Stomach (tissue), 8 donors: ENCODE measurements at regions not wholly inside any gene's neighbourhood (a gene's known extent, or its start where the extent isn't known, plus 50 kb on each side); places are given as distances from the start of the nearest gene placed in this dataset.

Source experiments
- DNase-seq, 2 donors: peaks; one replicate each; pipeline versions ENCODE4 v3.0.0 to v3.0.0-alpha.2; 2013 to 2019
- H3K27ac ChIP-seq, 5 donors: fragments of 200-600 bp in 4 of 5; sonication (generic) in 4 of 5; one replicate each; pipeline ENCODE4 v1.5.1; 2013 to 2019; ENCODE audit warnings: mild to moderate bottlenecking in 1 of 5, moderate library complexity in 1 of 5
- H3K27me3 ChIP-seq, 3 donors: fragments of 200-600 bp; sonication (generic); one replicate each; pipeline ENCODE4 v1.5.1; 2017 to 2019; ENCODE audit warnings: mixed run types in 1 of 3
- H3K36me3 ChIP-seq, 4 donors: fragments of 200-600 bp; sonication (generic); 1 replicate in 3 of 4; 2 replicates in 1 of 4; pipeline ENCODE4 v1.5.1; 2016 to 2019
- H3K4me1 ChIP-seq, 4 donors: fragments of 200-600 bp; sonication (generic); one replicate each; pipeline ENCODE4 v1.5.1; 2016 to 2019
- H3K4me3 ChIP-seq, 4 donors: fragments of 200-600 bp; sonication (generic) in 3 of 4; one replicate each; pipeline ENCODE4 v1.5.1; 2016 to 2019; ENCODE audit warnings: mild to moderate bottlenecking in 1 of 4
- H3K9me3 ChIP-seq, 4 donors: fragments of 200-600 bp; sonication (generic); one replicate each; pipeline ENCODE4 v1.5.1; 2016 to 2019
- CTCF ChIP-seq, 7 experiments: fragments of 450-650 bp in 4 of 7; fragments of 200-600 bp in 3 of 7; sonication (generic) in 3 of 7; IDR thresholded peaks; one replicate each; pipeline ENCODE4 v1.5.1; 2016 to 2019; ENCODE audit warnings: antibody characterized with exemption in 7 of 7, control low read depth in 2 of 7, mild to moderate bottlenecking in 1 of 7
- EP300 ChIP-seq: sonication (generic); formaldehyde crosslinking; IDR thresholded peaks from one replicate; pipeline ENCODE4 v1.6.1; 2017; ENCODE audit warnings: antibody characterized with exemption
- POLR2A ChIP-seq, 4 donors: fragments of 450-650 bp; IDR thresholded peaks; one replicate each; pipeline ENCODE4 v1.6.1; 2016; ENCODE audit warnings: antibody characterized with exemption in 4 of 4, control low read depth in 2 of 4, mild to moderate bottlenecking in 1 of 4, moderate library complexity in 1 of 4
- POLR2AphosphoS5 ChIP-seq, 3 donors: sonication (generic); formaldehyde crosslinking; IDR thresholded peaks; one replicate each; pipeline ENCODE4 v1.6.1; 2016; ENCODE audit warnings: antibody characterized with exemption in 3 of 3
- WGBS, 5 donors: extraction: QIAGEN DNeasy Blood & Tissue Kit in 3 of 5; methylation state at CpG; one replicate each; pipeline versions ENCODE4 v1.1.5 to v1.1.7; 2013 to 2018; 5-methylcytosine and 5-hydroxymethylcytosine counted together
- intact Hi-C: fragments of 100-400 bp; cut with DNase I; formaldehyde crosslinking; loops from one replicate; pipeline ENCODE4 v1.15.1; 2023; ENCODE audit warnings: low total_unique reads
- donor health status: healthy with polysubstance abuse.
- donor health status: Bipolar disorder and iron deficiency.
- donor health status: healthy.

GRCh38 chr20:12028771-12029170 is 111.1 kb downstream of the BTBD3 start:
- Histone ChIP-seq H3K27ac (no peak overlapping the region), H3K4me3 (no peak overlapping the region), H3K9me3 (no peaks in the 10 kb centered on the region), H3K4me1 (peaks cover 0 to 10% (median 2%) of the 10 kb centered on the region in 4 donors), H3K36me3 (no peaks in the 10 kb centered on the region), H3K27me3 (no peaks in the 10 kb centered on the region)
- intact Hi-C loops: no loop called here
- no peak for DNase-seq
- WGBS, 5 donors: 85 to 90% (median 87%) methylated on average over 6 of the region's 6 CpGs
- TF ChIP-seq POLR2AphosphoS5 (IDR thresholded peaks at IDR 0.05) (no peak), EP300 (no peak), POLR2A (IDR thresholded peaks at IDR 0.05) (no peak), CTCF (IDR thresholded peaks at IDR 0.05) (no peak)

GRCh38 chr20:12030470-12030869 is 112.8 kb downstream of the BTBD3 start:
- no peak overlapping the region for H3K27ac ChIP-seq
- TF ChIP-seq POLR2AphosphoS5 (IDR thresholded peaks at IDR 0.05) (no peak), EP300 (no peak), CTCF (IDR thresholded peaks at IDR 0.05) (no peak), POLR2A (IDR thresholded peaks at IDR 0.05) (no peak)
- 27 to 53% (median 42%) methylated on average over 4 of the region's 4 CpGs for WGBS, 5 donors
- DNase-seq: peak in 1 of 2 donors; percentile 69
- H3K36me3 ChIP-seq: no peaks in the 10 kb centered on the region
- H3K4me1 ChIP-seq: peaks cover 0 to 10% (median 2%) of the 10 kb centered on the region in 4 donors
- no peaks in the 10 kb centered on the region for H3K27me3 ChIP-seq
- no peaks in the 10 kb centered on the region for H3K9me3 ChIP-seq
- intact Hi-C loops: no loop called here
- no peak overlapping the region for H3K4me3 ChIP-seq

GRCh38 chr20:12036142-12036541 is 118.4 kb downstream of the BTBD3 start:
- WGBS, 5 donors: 86 to 95% (median 95%) methylated on average over 2 of the region's 2 CpGs
- Histone ChIP-seq H3K4me1 (no peaks in the 10 kb centered on the region), H3K27me3 (no peaks in the 10 kb centered on the region), H3K27ac (no peak overlapping the region), H3K4me3 (no peak overlapping the region), H3K9me3 (no peaks in the 10 kb centered on the region), H3K36me3 (no peaks in the 10 kb centered on the region)
- intact Hi-C loops: no loop called here
- no peak for DNase-seq
- TF ChIP-seq EP300 (no peak), CTCF (IDR thresholded peaks at IDR 0.05) (no peak), POLR2A (IDR thresholded peaks at IDR 0.05) (no peak), POLR2AphosphoS5 (IDR thresholded peaks at IDR 0.05) (no peak)

GRCh38 chr20:12037521-12037920 is 119.8 kb downstream of the BTBD3 start:
- H3K27ac ChIP-seq: no peak overlapping the region
- H3K4me3 ChIP-seq: no peak overlapping the region
- intact Hi-C loops: no loop called here
- TF ChIP-seq EP300: no peak
- no peak for TF ChIP-seq CTCF (IDR thresholded peaks at IDR 0.05)
- no peak for TF ChIP-seq POLR2A (IDR thresholded peaks at IDR 0.05)
- H3K9me3 ChIP-seq: no peaks in the 10 kb centered on the region
- H3K36me3 ChIP-seq: no peaks in the 10 kb centered on the region
- H3K27me3 ChIP-seq: no peaks in the 10 kb centered on the region
- no peaks in the 10 kb centered on the region for H3K4me1 ChIP-seq
- WGBS, 5 donors: 42 to 78% (median 62%) methylated on average over 5 of the region's 5 CpGs
- DNase-seq: no peak
